Retinal pigment epithelial cell (primary cell): ENCODE measurements at regions not wholly inside any gene's neighbourhood (a gene's known extent, or its start where the extent isn't known, plus 50 kb on each side); places are given as distances from the start of the nearest gene placed in this dataset.

Experiments used
- DNase-seq: peaks from one replicate; pipeline ENCODE4 v3.0.0-alpha.2; 2010; ENCODE audit warnings: low read depth
- H3K4me3 ChIP-seq: 2 replicates; pipeline ENCODE4 v1.5.1; 2011; ENCODE audit warnings: mild to moderate bottlenecking, low read length, control low read depth, moderate library complexity
- TF ChIP-seq, protein P1 (sequence below): conservative IDR thresholded peaks from 2 replicates; pipeline ENCODE4 v1.5.1; 2011; ENCODE audit warnings: low read depth, low read length, control low read depth, inconsistent platforms

DNA sequence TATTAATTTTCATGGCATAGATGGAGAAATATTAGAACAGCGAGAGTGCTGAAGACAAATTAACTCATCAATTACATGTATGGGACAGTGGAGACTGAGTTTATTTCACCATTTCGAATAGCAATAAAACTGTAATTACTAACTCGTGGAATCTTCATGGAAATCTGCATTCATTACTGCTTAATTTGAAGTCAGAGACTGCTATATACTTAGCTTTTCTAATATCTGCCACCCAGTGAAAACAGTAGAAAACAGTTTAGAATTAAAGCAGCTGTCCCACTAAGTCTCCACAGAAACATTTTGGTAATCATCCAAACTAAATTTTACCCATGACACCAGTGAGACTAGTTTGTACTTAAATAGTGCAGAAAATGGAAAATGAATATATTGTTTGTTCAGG, 56.8 kb downstream of the IZUMO3 start:
- TF ChIP-seq, protein P1, sequence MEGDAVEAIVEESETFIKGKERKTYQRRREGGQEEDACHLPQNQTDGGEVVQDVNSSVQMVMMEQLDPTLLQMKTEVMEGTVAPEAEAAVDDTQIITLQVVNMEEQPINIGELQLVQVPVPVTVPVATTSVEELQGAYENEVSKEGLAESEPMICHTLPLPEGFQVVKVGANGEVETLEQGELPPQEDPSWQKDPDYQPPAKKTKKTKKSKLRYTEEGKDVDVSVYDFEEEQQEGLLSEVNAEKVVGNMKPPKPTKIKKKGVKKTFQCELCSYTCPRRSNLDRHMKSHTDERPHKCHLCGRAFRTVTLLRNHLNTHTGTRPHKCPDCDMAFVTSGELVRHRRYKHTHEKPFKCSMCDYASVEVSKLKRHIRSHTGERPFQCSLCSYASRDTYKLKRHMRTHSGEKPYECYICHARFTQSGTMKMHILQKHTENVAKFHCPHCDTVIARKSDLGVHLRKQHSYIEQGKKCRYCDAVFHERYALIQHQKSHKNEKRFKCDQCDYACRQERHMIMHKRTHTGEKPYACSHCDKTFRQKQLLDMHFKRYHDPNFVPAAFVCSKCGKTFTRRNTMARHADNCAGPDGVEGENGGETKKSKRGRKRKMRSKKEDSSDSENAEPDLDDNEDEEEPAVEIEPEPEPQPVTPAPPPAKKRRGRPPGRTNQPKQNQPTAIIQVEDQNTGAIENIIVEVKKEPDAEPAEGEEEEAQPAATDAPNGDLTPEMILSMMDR: no peak
- no peak for DNase-seq
- no peak overlapping the region for H3K4me3 ChIP-seq

GRCh38 chr9:24487946-24488345, 57.8 kb downstream of the IZUMO3 start:
- TF ChIP-seq, protein P1: no peak
- no peak overlapping the region for H3K4me3 ChIP-seq
- DNase-seq: no peak

- H3K4me3 ChIP-seq: no peak overlapping the region
- TF ChIP-seq, protein P1: no peak
- DNase-seq: no peak
Observed at GRCh38 chr9:24487250-24487861, 58.3 kb downstream of the IZUMO3 start.

DNA sequence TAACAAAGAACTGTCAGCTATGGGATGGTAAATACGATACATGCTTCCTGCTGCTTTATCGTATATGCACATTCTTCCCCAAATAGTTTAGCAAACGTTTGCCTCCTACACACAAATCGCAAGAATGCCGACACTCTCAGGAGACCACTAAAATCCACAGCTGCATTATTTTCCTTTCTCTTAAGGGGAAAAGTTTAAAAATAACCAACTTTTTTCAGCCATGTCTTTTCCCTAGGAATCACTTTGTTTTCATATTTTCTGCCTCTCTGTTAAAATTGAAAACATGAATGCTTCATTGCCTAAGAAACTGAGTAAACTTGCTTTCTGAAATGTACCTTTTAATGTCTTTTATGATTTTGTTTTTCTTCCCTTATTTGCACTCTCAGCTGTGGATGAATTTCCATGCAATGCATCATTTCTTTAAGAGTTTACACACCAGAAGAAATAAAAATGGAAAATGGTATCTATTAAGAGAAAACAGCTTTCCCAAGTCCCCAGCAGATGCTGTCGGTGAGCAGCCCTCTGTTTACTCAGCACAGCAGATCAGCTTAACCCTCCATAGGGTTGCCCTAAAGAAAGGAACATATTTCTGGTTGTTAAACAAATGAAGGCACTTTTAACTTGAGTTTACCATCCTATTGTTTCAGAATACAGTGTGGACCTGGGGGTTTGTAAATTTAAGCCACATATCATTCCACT, 66.2 kb downstream of the IZUMO3 start:
- DNase-seq: no peak
- TF ChIP-seq, protein P1: no peak
- no peak overlapping the region for H3K4me3 ChIP-seq

DNA sequence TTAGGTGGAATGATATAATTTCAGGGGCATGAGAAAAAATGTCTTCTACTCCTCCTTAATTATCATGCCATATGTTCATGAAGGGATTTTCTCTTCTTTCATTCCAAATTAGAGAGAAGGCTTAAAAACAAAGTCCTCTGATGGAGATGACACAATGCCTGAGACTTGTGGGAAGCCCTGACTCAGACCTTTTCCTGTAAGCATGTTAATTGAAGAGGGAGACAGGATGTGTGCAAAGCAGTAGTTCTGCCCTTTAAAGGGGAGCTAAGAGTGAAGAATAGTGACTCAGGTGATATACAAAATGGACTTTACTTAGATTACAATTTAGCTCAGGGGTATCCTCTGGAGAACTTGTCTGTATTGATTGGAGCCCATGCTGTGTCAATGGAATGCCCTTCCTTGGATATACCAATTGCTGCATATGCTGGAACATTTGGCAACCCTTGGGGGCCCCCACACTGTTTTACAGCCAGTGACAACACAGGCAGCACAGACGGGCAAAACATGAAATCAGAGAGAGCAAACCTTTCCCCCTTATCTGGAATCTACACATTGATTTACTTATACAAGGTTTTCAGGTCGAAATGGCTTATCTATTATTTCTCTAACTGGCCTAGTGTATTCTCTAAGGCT, 81.3 kb downstream of the IZUMO3 start:
- TF ChIP-seq, protein P1: no peak
- H3K4me3 ChIP-seq: no peak overlapping the region
- DNase-seq: peak; percentile 44

DNA sequence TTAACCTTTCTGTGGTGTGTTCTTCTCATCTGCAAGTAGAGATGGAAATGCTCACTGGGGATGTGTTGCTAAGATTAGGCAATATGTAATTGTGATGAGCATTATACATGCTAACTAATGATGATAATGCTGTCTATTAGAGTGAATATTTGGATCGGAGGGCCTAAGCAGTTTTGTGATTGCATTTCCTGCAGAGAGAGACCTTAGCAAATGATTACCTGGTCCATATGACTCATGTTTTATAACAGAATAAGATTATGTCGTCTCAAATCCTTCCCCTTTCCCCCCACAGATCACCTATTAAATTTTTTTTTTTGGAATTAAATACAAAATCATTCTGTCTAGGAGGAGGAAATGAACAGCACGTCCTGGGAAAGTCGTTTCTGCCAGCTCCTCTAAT, 82.7 kb downstream of the IZUMO3 start:
- TF ChIP-seq, protein P1: no peak
- H3K4me3 ChIP-seq: no peak overlapping the region
- DNase-seq: no peak
